ENCODE measurements at regions not wholly inside any gene's neighbourhood (a gene's known extent, or its start where the extent isn't known, plus 50 kb on each side); places are given as distances from the start of the nearest gene placed in this dataset.

DNA sequence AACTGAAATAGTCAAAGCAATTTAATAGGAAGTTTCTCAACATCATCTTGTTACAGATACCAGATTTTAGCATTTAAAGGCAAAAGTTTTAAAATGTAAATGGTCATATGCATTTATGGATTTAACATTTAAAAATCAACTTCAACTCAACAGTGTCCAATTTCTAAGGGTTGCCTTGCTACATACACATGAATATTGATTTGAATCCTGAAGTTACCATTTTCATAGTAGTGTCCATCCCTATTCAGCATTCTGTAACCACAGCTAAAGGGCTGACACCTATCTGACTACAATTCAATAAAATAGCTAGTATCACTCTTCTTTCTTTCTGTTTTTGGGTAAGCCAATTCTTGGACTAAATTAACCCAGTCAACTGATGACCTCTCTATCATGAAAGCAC lies 164.0 kb upstream of the CFAP20DC start:
- TF ChIP-seq, protein P1, sequence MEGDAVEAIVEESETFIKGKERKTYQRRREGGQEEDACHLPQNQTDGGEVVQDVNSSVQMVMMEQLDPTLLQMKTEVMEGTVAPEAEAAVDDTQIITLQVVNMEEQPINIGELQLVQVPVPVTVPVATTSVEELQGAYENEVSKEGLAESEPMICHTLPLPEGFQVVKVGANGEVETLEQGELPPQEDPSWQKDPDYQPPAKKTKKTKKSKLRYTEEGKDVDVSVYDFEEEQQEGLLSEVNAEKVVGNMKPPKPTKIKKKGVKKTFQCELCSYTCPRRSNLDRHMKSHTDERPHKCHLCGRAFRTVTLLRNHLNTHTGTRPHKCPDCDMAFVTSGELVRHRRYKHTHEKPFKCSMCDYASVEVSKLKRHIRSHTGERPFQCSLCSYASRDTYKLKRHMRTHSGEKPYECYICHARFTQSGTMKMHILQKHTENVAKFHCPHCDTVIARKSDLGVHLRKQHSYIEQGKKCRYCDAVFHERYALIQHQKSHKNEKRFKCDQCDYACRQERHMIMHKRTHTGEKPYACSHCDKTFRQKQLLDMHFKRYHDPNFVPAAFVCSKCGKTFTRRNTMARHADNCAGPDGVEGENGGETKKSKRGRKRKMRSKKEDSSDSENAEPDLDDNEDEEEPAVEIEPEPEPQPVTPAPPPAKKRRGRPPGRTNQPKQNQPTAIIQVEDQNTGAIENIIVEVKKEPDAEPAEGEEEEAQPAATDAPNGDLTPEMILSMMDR (IDR thresholded peaks at IDR 0.05; ENCODE audit: poor library complexity, severe bottlenecking) = no peak
- TF ChIP-seq, protein P2, sequence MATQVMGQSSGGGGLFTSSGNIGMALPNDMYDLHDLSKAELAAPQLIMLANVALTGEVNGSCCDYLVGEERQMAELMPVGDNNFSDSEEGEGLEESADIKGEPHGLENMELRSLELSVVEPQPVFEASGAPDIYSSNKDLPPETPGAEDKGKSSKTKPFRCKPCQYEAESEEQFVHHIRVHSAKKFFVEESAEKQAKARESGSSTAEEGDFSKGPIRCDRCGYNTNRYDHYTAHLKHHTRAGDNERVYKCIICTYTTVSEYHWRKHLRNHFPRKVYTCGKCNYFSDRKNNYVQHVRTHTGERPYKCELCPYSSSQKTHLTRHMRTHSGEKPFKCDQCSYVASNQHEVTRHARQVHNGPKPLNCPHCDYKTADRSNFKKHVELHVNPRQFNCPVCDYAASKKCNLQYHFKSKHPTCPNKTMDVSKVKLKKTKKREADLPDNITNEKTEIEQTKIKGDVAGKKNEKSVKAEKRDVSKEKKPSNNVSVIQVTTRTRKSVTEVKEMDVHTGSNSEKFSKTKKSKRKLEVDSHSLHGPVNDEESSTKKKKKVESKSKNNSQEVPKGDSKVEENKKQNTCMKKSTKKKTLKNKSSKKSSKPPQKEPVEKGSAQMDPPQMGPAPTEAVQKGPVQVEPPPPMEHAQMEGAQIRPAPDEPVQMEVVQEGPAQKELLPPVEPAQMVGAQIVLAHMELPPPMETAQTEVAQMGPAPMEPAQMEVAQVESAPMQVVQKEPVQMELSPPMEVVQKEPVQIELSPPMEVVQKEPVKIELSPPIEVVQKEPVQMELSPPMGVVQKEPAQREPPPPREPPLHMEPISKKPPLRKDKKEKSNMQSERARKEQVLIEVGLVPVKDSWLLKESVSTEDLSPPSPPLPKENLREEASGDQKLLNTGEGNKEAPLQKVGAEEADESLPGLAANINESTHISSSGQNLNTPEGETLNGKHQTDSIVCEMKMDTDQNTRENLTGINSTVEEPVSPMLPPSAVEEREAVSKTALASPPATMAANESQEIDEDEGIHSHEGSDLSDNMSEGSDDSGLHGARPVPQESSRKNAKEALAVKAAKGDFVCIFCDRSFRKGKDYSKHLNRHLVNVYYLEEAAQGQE (IDR thresholded peaks at IDR 0.05; ENCODE audit: borderline replicate concordance) = no peak
- TF ChIP-seq RAD21 (conservative IDR thresholded peaks at IDR 0.05) (no peak), EP300 (conservative IDR thresholded peaks at IDR 0.05; ENCODE audit: poor library complexity, severe bottlenecking) (no peak), POLR2AphosphoS5 (IDR thresholded peaks at IDR 0.05) (no peak), TAF1 (IDR thresholded peaks at IDR 0.05; ENCODE audit: low read depth) (no peak), EZH2 (IDR thresholded peaks at IDR 0.05; ENCODE audit: borderline replicate concordance, insufficient read depth, low read length, poor library complexity, severe bottlenecking) (no peak), SMC3 (conservative IDR thresholded peaks at IDR 0.05; ENCODE audit: poor library complexity) (no peak), MXI1 (conservative IDR thresholded peaks at IDR 0.05; ENCODE audit: poor library complexity, severe bottlenecking) (no peak)

Data from neural cell (in vitro differentiated cells).